PC-9 (cell line): ENCODE measurements at regions not wholly inside any gene's neighbourhood (a gene's known extent, or its start where the extent isn't known, plus 50 kb on each side); places are given as distances from the start of the nearest gene placed in this dataset.

ENCODE experiments used
- EZH2 ChIP-seq: fragments of 200-600 bp; sonication (generic); IDR thresholded peaks from 2 replicates; pipeline ENCODE4 v1.8.0; 2017; ENCODE audit warnings: antibody characterized with exemption, low read depth
- TF ChIP-seq, protein P1 (sequence below): fragments of 200-600 bp; sonication (generic); conservative IDR thresholded peaks from 2 replicates; pipeline ENCODE4 v1.6.1; 2017; ENCODE audit warnings: mixed run types, antibody characterized with exemption, mild to moderate bottlenecking, moderate library complexity

DNA sequence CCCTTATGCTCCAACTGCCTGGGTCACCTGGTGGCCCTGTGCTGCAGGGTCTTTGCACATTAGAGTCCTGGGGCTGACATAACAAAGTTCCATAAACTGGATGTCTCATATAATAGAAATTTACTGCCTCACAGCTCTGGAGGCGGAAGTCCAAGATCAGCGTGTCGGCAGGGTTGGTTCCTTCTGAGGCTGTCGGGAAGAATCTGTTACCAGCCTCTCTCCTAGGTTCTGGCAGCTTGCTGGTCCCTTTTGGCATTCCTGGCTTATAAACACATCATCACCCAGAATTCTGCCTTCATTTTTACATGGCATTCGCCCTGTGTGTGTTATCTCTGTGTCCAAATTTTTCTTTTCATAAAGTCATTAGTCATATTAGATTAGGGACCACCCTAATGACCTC lies 170.5 kb downstream of the NDUFA10 start:
- no peak for TF ChIP-seq EZH2
- TF ChIP-seq, protein P1, sequence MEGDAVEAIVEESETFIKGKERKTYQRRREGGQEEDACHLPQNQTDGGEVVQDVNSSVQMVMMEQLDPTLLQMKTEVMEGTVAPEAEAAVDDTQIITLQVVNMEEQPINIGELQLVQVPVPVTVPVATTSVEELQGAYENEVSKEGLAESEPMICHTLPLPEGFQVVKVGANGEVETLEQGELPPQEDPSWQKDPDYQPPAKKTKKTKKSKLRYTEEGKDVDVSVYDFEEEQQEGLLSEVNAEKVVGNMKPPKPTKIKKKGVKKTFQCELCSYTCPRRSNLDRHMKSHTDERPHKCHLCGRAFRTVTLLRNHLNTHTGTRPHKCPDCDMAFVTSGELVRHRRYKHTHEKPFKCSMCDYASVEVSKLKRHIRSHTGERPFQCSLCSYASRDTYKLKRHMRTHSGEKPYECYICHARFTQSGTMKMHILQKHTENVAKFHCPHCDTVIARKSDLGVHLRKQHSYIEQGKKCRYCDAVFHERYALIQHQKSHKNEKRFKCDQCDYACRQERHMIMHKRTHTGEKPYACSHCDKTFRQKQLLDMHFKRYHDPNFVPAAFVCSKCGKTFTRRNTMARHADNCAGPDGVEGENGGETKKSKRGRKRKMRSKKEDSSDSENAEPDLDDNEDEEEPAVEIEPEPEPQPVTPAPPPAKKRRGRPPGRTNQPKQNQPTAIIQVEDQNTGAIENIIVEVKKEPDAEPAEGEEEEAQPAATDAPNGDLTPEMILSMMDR: no peak
